Prostate gland (tissue), 2 donors: ENCODE measurements at regions not wholly inside any gene's neighbourhood (a gene's known extent, or its start where the extent isn't known, plus 50 kb on each side); places are given as distances from the start of the nearest gene placed in this dataset.

ENCODE experiments used
- CTCF ChIP-seq, 4 experiments: fragments of 200-600 bp in 2 of 4; fragments of 450-650 bp in 2 of 4; sonication (generic) in 2 of 4; IDR thresholded peaks; 1 replicate in 3 of 4; 2 replicates in 1 of 4; pipeline ENCODE4 v1.5.1; 2016 to 2019; ENCODE audit warnings: antibody characterized with exemption in 4 of 4, mild to moderate bottlenecking in 2 of 4, moderate library complexity in 2 of 4
- POLR2A ChIP-seq: fragments of 450-650 bp; IDR thresholded peaks from one replicate; pipeline ENCODE4 v1.6.1; 2016; ENCODE audit warnings: antibody characterized with exemption, mild to moderate bottlenecking

DNA sequence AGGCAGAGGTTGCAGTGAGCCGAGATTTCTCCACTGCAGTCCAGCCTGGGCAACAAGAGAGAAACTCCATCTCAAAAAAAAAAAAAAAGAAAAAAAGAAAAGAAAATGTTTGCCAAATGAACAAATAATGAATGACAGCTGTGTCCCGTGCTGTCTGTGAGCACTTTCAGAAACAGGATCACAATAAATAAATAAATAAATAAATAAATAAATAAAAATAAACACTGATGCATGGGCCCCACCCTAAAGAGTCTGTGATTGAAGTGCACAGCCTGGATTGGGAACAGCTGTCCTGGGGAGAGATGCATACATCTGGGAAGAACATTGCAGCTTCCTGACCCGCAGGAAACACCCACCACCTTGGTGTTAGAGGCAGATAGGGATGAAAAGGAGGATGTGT is 123.6 kb downstream of the NPTX2 start:
- TF ChIP-seq CTCF (IDR thresholded peaks at IDR 0.05) (no peak), POLR2A (no peak)
